ENCODE measurements at regions not wholly inside any gene's neighbourhood (a gene's known extent, or its start where the extent isn't known, plus 50 kb on each side); places are given as distances from the start of the nearest gene placed in this dataset.

DNA sequence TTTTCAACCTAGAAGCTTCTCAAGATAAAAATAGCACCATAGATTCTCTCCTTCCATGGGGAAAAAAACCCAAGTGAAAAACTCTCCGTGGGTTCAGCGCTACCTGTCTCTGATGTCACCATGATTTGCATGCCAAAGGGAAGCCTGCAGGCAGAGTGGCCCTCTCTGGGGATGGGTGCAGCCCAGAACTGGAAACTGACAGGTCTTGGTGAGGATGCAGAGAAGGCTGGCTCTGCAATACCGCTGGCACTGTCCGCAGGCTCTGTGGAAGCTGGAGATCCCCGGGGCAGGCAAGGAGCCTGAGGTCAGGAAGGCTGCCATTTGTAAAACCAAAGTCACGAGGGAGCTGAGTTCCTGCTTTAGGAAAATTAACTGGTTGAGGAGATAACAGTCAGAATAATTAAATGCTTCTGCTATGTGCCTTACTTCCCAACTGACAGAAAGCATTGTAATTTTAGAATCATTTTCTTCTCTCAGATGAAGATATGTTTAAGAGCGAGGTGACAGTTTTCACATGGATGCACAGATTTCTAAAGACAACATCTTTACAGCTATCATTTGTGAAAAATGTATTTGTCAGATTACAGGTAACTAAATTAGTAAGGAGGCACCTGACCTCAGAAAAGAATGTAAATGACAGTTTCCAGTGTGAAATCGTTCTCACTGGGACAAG, 731.5 kb upstream of the FZD8 start:
- H4K20me1 ChIP-seq (ENCODE audit: insufficient read depth, low read length), result no peaks in the 10 kb centered on the region
- no peaks in the 10 kb centered on the region for H3K4me1 ChIP-seq (ENCODE audit: insufficient read depth, low read length)
- no peaks in the 10 kb centered on the region for H3K27me3 ChIP-seq (ENCODE audit: insufficient read depth, low read length)
- no peak overlapping the region for H3K27ac ChIP-seq (ENCODE audit: low read depth, low read length)
- H3K27me3 Mint-ChIP-seq (ENCODE audit: low read depth, unreplicated experiment), result no peaks in the 10 kb centered on the region
- TF ChIP-seq EZH2 (IDR thresholded peaks at IDR 0.05; ENCODE audit: insufficient read depth, low read length), result no peak
- TF ChIP-seq, protein P1, sequence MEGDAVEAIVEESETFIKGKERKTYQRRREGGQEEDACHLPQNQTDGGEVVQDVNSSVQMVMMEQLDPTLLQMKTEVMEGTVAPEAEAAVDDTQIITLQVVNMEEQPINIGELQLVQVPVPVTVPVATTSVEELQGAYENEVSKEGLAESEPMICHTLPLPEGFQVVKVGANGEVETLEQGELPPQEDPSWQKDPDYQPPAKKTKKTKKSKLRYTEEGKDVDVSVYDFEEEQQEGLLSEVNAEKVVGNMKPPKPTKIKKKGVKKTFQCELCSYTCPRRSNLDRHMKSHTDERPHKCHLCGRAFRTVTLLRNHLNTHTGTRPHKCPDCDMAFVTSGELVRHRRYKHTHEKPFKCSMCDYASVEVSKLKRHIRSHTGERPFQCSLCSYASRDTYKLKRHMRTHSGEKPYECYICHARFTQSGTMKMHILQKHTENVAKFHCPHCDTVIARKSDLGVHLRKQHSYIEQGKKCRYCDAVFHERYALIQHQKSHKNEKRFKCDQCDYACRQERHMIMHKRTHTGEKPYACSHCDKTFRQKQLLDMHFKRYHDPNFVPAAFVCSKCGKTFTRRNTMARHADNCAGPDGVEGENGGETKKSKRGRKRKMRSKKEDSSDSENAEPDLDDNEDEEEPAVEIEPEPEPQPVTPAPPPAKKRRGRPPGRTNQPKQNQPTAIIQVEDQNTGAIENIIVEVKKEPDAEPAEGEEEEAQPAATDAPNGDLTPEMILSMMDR (IDR thresholded peaks at IDR 0.05; ENCODE audit: insufficient read depth, low read depth, low read length), result no peak
- FAIRE-seq, result no peak
- H3K4me3 ChIP-seq (ENCODE audit: insufficient read depth, low read depth, low read length), result no peak overlapping the region
- no peaks in the 10 kb centered on the region for H3K36me3 ChIP-seq (ENCODE audit: insufficient read depth, low read length)
- no peaks in the 10 kb centered on the region for H3K79me2 ChIP-seq (ENCODE audit: insufficient read depth, low read length)
- H3K9ac ChIP-seq (ENCODE audit: low read length), result no peak overlapping the region
- no peaks in the 10 kb centered on the region for H3K36me3 Mint-ChIP-seq (ENCODE audit: low read depth, unreplicated experiment)
- no peak overlapping the region for H3K4me2 ChIP-seq (ENCODE audit: low read length)
- H3K4me1 Mint-ChIP-seq (ENCODE audit: low read depth, unreplicated experiment), result no peaks in the 10 kb centered on the region
- no peaks in the 10 kb centered on the region for H3K9me3 Mint-ChIP-seq (ENCODE audit: unreplicated experiment)
- H3K9me3 ChIP-seq (ENCODE audit: insufficient read depth, low read depth, low read length), result no peaks in the 10 kb centered on the region
- H3K4me3 Mint-ChIP-seq (ENCODE audit: unreplicated experiment), result no peak overlapping the region
- no peak overlapping the region for H3K27ac Mint-ChIP-seq (ENCODE audit: unreplicated experiment)
- no peak for DNase-seq (ENCODE audit: low read depth)
- no peak overlapping the region for H2AFZ ChIP-seq (ENCODE audit: low read depth, low read length)

GRCh38 chr10:36367362-36367761, 725.3 kb upstream of the FZD8 start:
- Histone ChIP-seq H3K9me3 (ENCODE audit: insufficient read depth, low read depth, low read length) (no peaks in the 10 kb centered on the region), H3K36me3 (ENCODE audit: insufficient read depth, low read length) (no peaks in the 10 kb centered on the region), H3K4me3 (ENCODE audit: insufficient read depth, low read depth, low read length) (no peak overlapping the region), H3K4me2 (ENCODE audit: low read length) (no peak overlapping the region), H3K27me3 (ENCODE audit: insufficient read depth, low read length) (no peaks in the 10 kb centered on the region), H3K79me2 (ENCODE audit: insufficient read depth, low read length) (no peaks in the 10 kb centered on the region), H2AFZ (ENCODE audit: low read depth, low read length) (no peak overlapping the region), H3K4me1 (ENCODE audit: insufficient read depth, low read length) (no peaks in the 10 kb centered on the region), H3K27ac (ENCODE audit: low read depth, low read length) (no peak overlapping the region), H3K9ac (ENCODE audit: low read length) (no peak overlapping the region), H4K20me1 (ENCODE audit: insufficient read depth, low read length) (no peaks in the 10 kb centered on the region)
- Mint-ChIP-seq H3K4me3 (ENCODE audit: unreplicated experiment) (no peak overlapping the region), H3K27me3 (ENCODE audit: low read depth, unreplicated experiment) (no peaks in the 10 kb centered on the region), H3K27ac (ENCODE audit: unreplicated experiment) (no peak overlapping the region), H3K4me1 (ENCODE audit: low read depth, unreplicated experiment) (no peaks in the 10 kb centered on the region), H3K36me3 (ENCODE audit: low read depth, unreplicated experiment) (no peaks in the 10 kb centered on the region), H3K9me3 (ENCODE audit: unreplicated experiment) (no peaks in the 10 kb centered on the region)
- DNase-seq (ENCODE audit: low read depth), result no peak
- no peak for TF ChIP-seq EZH2 (IDR thresholded peaks at IDR 0.05; ENCODE audit: insufficient read depth, low read length)
- TF ChIP-seq, protein P1 (IDR thresholded peaks at IDR 0.05; ENCODE audit: insufficient read depth, low read depth, low read length), result no peak
- FAIRE-seq, result no peak

- H3K4me1 ChIP-seq (ENCODE audit: insufficient read depth, low read length), result no peaks in the 10 kb centered on the region
- H3K36me3 ChIP-seq (ENCODE audit: insufficient read depth, low read length), result no peaks in the 10 kb centered on the region
- no peaks in the 10 kb centered on the region for H3K79me2 ChIP-seq (ENCODE audit: insufficient read depth, low read length)
- no peaks in the 10 kb centered on the region for H4K20me1 ChIP-seq (ENCODE audit: insufficient read depth, low read length)
- H3K27me3 ChIP-seq (ENCODE audit: insufficient read depth, low read length), result no peaks in the 10 kb centered on the region
- H3K4me2 ChIP-seq (ENCODE audit: low read length), result no peak overlapping the region
- Mint-ChIP-seq H3K27me3 (ENCODE audit: low read depth, unreplicated experiment) (no peaks in the 10 kb centered on the region), H3K4me1 (ENCODE audit: low read depth, unreplicated experiment) (no peaks in the 10 kb centered on the region), H3K4me3 (ENCODE audit: unreplicated experiment) (no peak overlapping the region), H3K27ac (ENCODE audit: unreplicated experiment) (no peak overlapping the region), H3K36me3 (ENCODE audit: low read depth, unreplicated experiment) (no peaks in the 10 kb centered on the region), H3K9me3 (ENCODE audit: unreplicated experiment) (no peaks in the 10 kb centered on the region)
- no peak for TF ChIP-seq EZH2 (IDR thresholded peaks at IDR 0.05; ENCODE audit: insufficient read depth, low read length)
- TF ChIP-seq, protein P1 (IDR thresholded peaks at IDR 0.05; ENCODE audit: insufficient read depth, low read depth, low read length), result no peak
- H3K27ac ChIP-seq (ENCODE audit: low read depth, low read length), result no peak overlapping the region
- H2AFZ ChIP-seq (ENCODE audit: low read depth, low read length), result no peak overlapping the region
- DNase-seq (ENCODE audit: low read depth) (peak; percentile 11), FAIRE-seq (no peak)
- no peak overlapping the region for H3K9ac ChIP-seq (ENCODE audit: low read length)
- no peaks in the 10 kb centered on the region for H3K9me3 ChIP-seq (ENCODE audit: insufficient read depth, low read depth, low read length)
- H3K4me3 ChIP-seq (ENCODE audit: insufficient read depth, low read depth, low read length), result no peak overlapping the region
These were observed 724.7 kb upstream of the FZD8 start for GRCh38 chr10:36366843-36367242.

All from astrocyte (in vitro differentiated cells and primary cell).